ENCODE measurements at regions not wholly inside any gene's neighbourhood (a gene's known extent, or its start where the extent isn't known, plus 50 kb on each side); places are given as distances from the start of the nearest gene placed in this dataset.

- ATAC-seq = no peak
- CTCF ChIA-PET = no interaction called here
Observed at GRCh38 chr4:124540014-124540413, 172.5 kb downstream of the ANKRD50 start.

DNA sequence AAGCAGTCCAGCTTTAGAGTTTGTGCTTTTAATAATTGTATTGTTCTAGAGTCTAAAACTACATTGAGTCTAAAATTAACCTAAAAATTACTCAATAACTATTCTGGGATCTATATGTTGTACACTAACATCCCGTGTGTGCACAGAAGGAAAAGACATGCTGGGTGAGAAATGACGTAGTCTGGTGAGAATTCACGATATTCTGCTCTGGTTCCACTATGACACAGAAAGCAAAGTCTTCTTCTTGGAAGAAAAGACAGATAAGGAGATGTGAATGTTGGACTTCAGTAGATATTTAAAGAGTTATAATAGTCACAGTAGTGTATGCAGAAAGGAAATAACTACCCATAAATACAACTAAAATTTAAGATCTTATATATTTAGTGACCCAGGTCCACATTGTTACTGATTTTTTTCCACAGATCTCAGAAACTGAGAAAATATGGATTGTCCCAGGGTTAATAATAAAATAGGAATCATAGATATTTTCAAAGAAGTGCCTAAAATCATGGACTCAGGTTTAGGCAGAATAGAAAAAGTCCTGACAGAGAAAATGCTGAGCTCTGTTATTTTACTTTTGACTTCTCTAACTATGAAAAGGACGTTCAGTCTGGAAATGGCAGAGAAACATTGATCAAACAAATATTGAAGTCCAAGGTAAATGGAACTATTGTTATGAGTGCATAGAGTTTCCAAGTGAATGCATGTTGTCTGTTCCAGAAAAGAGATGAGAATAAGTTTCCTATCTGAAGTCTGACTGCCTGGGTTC, 170.7 kb downstream of the ANKRD50 start:
- ATAC-seq (no peak), DNase-seq (ENCODE audit: low spot score) (no peak)
- Mint-ChIP-seq H3K4me1 (no peaks in the 10 kb centered on the region), H3K4me3 (no peak overlapping the region), H3K27ac (no peak overlapping the region), H3K9me3 (no peaks in the 10 kb centered on the region), H3K36me3 (no peaks in the 10 kb centered on the region), H3K27me3 (ENCODE audit: low read depth) (no peaks in the 10 kb centered on the region)
- CTCF ChIA-PET = no interaction called here
- POLR2A ChIA-PET = no interaction called here
- TF ChIP-seq ZNF317 (CRISPR knock-in tag; IDR thresholded peaks at IDR 0.05; ENCODE audit: borderline replicate concordance, low read depth) = no peak
- TF ChIP-seq, protein P1, sequence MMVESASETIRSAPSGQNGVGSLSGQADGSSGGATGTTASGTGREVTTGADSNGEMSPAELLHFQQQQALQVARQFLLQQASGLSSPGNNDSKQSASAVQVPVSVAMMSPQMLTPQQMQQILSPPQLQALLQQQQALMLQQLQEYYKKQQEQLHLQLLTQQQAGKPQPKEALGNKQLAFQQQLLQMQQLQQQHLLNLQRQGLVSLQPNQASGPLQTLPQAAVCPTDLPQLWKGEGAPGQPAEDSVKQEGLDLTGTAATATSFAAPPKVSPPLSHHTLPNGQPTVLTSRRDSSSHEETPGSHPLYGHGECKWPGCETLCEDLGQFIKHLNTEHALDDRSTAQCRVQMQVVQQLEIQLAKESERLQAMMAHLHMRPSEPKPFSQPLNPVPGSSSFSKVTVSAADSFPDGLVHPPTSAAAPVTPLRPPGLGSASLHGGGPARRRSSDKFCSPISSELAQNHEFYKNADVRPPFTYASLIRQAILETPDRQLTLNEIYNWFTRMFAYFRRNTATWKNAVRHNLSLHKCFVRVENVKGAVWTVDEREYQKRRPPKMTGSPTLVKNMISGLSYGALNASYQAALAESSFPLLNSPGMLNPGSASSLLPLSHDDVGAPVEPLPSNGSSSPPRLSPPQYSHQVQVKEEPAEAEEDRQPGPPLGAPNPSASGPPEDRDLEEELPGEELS (CRISPR knock-in tag; IDR thresholded peaks at IDR 0.05) = no peak
- no peak for TF ChIP-seq AFF4 (CRISPR knock-in tag; IDR thresholded peaks at IDR 0.05; ENCODE audit: borderline replicate concordance)
- TF ChIP-seq PRRX2 (CRISPR knock-in tag; IDR thresholded peaks at IDR 0.05) = no peak
- TF ChIP-seq, protein P2, sequence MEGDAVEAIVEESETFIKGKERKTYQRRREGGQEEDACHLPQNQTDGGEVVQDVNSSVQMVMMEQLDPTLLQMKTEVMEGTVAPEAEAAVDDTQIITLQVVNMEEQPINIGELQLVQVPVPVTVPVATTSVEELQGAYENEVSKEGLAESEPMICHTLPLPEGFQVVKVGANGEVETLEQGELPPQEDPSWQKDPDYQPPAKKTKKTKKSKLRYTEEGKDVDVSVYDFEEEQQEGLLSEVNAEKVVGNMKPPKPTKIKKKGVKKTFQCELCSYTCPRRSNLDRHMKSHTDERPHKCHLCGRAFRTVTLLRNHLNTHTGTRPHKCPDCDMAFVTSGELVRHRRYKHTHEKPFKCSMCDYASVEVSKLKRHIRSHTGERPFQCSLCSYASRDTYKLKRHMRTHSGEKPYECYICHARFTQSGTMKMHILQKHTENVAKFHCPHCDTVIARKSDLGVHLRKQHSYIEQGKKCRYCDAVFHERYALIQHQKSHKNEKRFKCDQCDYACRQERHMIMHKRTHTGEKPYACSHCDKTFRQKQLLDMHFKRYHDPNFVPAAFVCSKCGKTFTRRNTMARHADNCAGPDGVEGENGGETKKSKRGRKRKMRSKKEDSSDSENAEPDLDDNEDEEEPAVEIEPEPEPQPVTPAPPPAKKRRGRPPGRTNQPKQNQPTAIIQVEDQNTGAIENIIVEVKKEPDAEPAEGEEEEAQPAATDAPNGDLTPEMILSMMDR (IDR thresholded peaks at IDR 0.05) = no peak
- no peak for TF ChIP-seq GRHL2 (CRISPR knock-in tag; IDR thresholded peaks at IDR 0.05; ENCODE audit: insufficient replicate concordance, severe bottlenecking)
- TF ChIP-seq FOXK1 (CRISPR knock-in tag; IDR thresholded peaks at IDR 0.05) = no peak
- TF ChIP-seq NR2C2 (CRISPR knock-in tag; IDR thresholded peaks at IDR 0.05) = no peak
- TF ChIP-seq SOX15 (CRISPR knock-in tag; IDR thresholded peaks at IDR 0.05) = no peak
- TF ChIP-seq JAZF1 (CRISPR knock-in tag; IDR thresholded peaks at IDR 0.05) = no peak
- TF ChIP-seq ZNF396 (CRISPR knock-in tag; IDR thresholded peaks at IDR 0.05; ENCODE audit: borderline replicate concordance) = no peak
- no peak for TF ChIP-seq SP1 (CRISPR knock-in tag; conservative IDR thresholded peaks at IDR 0.05)
- no peak for TF ChIP-seq TEAD1 (CRISPR knock-in tag; IDR thresholded peaks at IDR 0.05)
- TF ChIP-seq, protein P3, sequence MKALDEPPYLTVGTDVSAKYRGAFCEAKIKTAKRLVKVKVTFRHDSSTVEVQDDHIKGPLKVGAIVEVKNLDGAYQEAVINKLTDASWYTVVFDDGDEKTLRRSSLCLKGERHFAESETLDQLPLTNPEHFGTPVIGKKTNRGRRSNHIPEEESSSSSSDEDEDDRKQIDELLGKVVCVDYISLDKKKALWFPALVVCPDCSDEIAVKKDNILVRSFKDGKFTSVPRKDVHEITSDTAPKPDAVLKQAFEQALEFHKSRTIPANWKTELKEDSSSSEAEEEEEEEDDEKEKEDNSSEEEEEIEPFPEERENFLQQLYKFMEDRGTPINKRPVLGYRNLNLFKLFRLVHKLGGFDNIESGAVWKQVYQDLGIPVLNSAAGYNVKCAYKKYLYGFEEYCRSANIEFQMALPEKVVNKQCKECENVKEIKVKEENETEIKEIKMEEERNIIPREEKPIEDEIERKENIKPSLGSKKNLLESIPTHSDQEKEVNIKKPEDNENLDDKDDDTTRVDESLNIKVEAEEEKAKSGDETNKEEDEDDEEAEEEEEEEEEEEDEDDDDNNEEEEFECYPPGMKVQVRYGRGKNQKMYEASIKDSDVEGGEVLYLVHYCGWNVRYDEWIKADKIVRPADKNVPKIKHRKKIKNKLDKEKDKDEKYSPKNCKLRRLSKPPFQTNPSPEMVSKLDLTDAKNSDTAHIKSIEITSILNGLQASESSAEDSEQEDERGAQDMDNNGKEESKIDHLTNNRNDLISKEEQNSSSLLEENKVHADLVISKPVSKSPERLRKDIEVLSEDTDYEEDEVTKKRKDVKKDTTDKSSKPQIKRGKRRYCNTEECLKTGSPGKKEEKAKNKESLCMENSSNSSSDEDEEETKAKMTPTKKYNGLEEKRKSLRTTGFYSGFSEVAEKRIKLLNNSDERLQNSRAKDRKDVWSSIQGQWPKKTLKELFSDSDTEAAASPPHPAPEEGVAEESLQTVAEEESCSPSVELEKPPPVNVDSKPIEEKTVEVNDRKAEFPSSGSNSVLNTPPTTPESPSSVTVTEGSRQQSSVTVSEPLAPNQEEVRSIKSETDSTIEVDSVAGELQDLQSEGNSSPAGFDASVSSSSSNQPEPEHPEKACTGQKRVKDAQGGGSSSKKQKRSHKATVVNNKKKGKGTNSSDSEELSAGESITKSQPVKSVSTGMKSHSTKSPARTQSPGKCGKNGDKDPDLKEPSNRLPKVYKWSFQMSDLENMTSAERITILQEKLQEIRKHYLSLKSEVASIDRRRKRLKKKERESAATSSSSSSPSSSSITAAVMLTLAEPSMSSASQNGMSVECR (CRISPR knock-in tag; IDR thresholded peaks at IDR 0.05; ENCODE audit: borderline replicate concordance) = no peak
- no peak for TF ChIP-seq MXD4 (CRISPR knock-in tag; IDR thresholded peaks at IDR 0.05; ENCODE audit: borderline replicate concordance)
- TF ChIP-seq FOXJ3 (CRISPR knock-in tag; IDR thresholded peaks at IDR 0.05; ENCODE audit: borderline replicate concordance) = no peak

More at GRCh38 chr4:124540014-124540413, 172.5 kb downstream of the ANKRD50 start:
- no peaks in the 10 kb centered on the region for H3K27me3 Mint-ChIP-seq (ENCODE audit: low read depth)
- POLR2A ChIA-PET = no interaction called here
- no peaks in the 10 kb centered on the region for H3K9me3 Mint-ChIP-seq
- TF ChIP-seq ATF2 (CRISPR knock-in tag; IDR thresholded peaks at IDR 0.05; ENCODE audit: borderline replicate concordance, low read depth) (no peak), ZNF263 (CRISPR knock-in tag; IDR thresholded peaks at IDR 0.05; ENCODE audit: low read depth) (no peak), OVOL2 (CRISPR knock-in tag; IDR thresholded peaks at IDR 0.05; ENCODE audit: borderline replicate concordance) (no peak)
- TF ChIP-seq, protein P4, sequence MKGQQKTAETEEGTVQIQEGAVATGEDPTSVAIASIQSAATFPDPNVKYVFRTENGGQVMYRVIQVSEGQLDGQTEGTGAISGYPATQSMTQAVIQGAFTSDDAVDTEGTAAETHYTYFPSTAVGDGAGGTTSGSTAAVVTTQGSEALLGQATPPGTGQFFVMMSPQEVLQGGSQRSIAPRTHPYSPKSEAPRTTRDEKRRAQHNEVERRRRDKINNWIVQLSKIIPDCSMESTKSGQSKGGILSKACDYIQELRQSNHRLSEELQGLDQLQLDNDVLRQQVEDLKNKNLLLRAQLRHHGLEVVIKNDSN (CRISPR knock-in tag; IDR thresholded peaks at IDR 0.05) = no peak
- no peak overlapping the region for H3K4me3 Mint-ChIP-seq
- H3K4me1 Mint-ChIP-seq = peaks cover 2% of the 10 kb centered on the region; the same call in 1 of the 2 replicates
- no peak for DNase-seq (ENCODE audit: low spot score)
- H3K36me3 Mint-ChIP-seq = no peaks in the 10 kb centered on the region
- no peak overlapping the region for H3K27ac Mint-ChIP-seq

Measured in WTC11 (cell line).